Gastroesophageal sphincter (tissue), 4 donors: ENCODE measurements at regions not wholly inside any gene's neighbourhood (a gene's known extent, or its start where the extent isn't known, plus 50 kb on each side); places are given as distances from the start of the nearest gene placed in this dataset.

ENCODE experiments used
- ATAC-seq: fragments of 150-250 bp; one replicate; pipeline ENCODE4 v1.9.1; 2016; ENCODE audit warnings: mild to moderate bottlenecking, moderate library complexity
- H3K27ac ChIP-seq, 4 donors: fragments of 200-600 bp; sonication (generic) in 3 of 4; 1 replicate in 3 of 4; 2 replicates in 1 of 4; pipeline ENCODE4 v1.5.1; 2016 to 2019
- H3K27me3 ChIP-seq: fragments of 200-600 bp; sonication (generic); one replicate; pipeline ENCODE4 v1.5.1; 2019
- H3K36me3 ChIP-seq, 2 donors: fragments of 200-600 bp; sonication (generic); one replicate each; pipeline ENCODE4 v1.5.1; 2019; ENCODE audit warnings: control low read depth in 1 of 2
- H3K4me1 ChIP-seq, 3 donors: fragments of 200-600 bp; sonication (generic); 1 replicate in 2 of 3; 2 replicates in 1 of 3; pipeline ENCODE4 v1.5.1; 2016 to 2019; ENCODE audit warnings: control low read depth in 2 of 3
- H3K4me3 ChIP-seq, 2 donors: fragments of 200-600 bp; sonication (generic); one replicate each; pipeline ENCODE4 v1.5.1; 2019; ENCODE audit warnings: mild to moderate bottlenecking in 1 of 2, moderate library complexity in 1 of 2
- H3K9me3 ChIP-seq, 3 donors: fragments of 200-600 bp; sonication (generic); one replicate each; pipeline ENCODE4 v1.5.1; 2017 to 2019; ENCODE audit warnings: control low read depth in 2 of 3
- CTCF ChIP-seq, 4 experiments: fragments of 200-600 bp in 2 of 4; fragments of 450-650 bp in 2 of 4; sonication (generic) in 1 of 4; IDR thresholded peaks; one replicate each; pipeline ENCODE4 v1.5.1; 2017 to 2019; ENCODE audit warnings: antibody characterized with exemption in 4 of 4, mild to moderate bottlenecking in 2 of 4, moderate library complexity in 2 of 4
- EP300 ChIP-seq: sonication (generic); formaldehyde crosslinking; IDR thresholded peaks from one replicate; pipeline ENCODE4 v1.6.1; 2017; ENCODE audit warnings: antibody characterized with exemption, mild to moderate bottlenecking
- POLR2A ChIP-seq, 2 donors: fragments of 450-650 bp; IDR thresholded peaks; one replicate each; pipeline ENCODE4 v1.6.1; 2017; ENCODE audit warnings: antibody characterized with exemption in 2 of 2, mild to moderate bottlenecking in 2 of 2, moderate library complexity in 1 of 2
- POLR2AphosphoS5 ChIP-seq: sonication (generic); formaldehyde crosslinking; IDR thresholded peaks from one replicate; pipeline ENCODE4 v1.6.1; 2017; ENCODE audit warnings: antibody characterized with exemption
- WGBS, 2 donors: methylation state at CpG; one replicate each; pipeline ENCODE4 v1.1.5; 2018; ENCODE audit warnings: low coverage in 1 of 2; 5-methylcytosine and 5-hydroxymethylcytosine counted together

- H3K4me1 ChIP-seq, result no peaks in the 10 kb centered on the region
- no peak overlapping the region for H3K27ac ChIP-seq
- WGBS, 2 donors, result 87 to 96% methylated on average over 2 of the region's 2 CpGs
- H3K27me3 ChIP-seq, result no peaks in the 10 kb centered on the region
- H3K36me3 ChIP-seq, result no peaks in the 10 kb centered on the region
- ATAC-seq, result no peak
- TF ChIP-seq CTCF (IDR thresholded peaks at IDR 0.05), result no peak
- H3K9me3 ChIP-seq, result no peaks in the 10 kb centered on the region
- H3K4me3 ChIP-seq, result no peak overlapping the region
Observed at GRCh38 chr7:17229228-17229627, 69.2 kb upstream of the AHR start.

DNA sequence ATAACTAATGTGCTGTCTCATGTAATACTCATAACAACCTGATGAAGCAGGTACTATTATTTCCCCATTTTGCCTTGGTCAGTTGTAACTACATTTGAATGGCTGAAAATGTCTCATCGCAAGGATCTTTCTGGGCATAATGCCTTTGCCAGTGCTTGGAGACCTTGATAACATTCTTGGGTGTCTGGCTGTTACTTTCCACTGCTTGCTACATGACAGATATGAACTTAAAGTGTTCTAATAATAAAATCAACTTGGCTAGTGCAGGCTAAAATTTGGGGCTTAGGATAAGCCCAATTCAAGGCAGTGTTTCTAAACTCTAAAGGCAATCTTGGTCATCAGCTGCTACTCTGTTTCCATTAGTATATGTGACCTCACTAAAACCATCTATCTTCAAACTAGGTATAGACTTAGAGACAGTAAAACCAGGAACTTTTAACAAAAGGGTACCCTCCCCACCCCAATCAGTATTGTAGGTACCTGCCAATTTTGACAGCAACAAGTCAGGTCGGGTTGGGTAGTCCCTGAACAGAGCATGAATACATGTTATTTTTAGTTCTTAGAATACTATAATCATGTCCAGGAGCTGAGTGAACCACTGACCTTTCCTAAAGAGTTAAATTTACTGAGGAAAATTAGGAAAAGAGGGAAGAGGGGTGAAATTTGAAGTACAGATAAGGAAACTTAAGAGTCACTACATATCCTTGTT is 68.2 kb upstream of the AHR start:
- TF ChIP-seq CTCF (IDR thresholded peaks at IDR 0.05), result no peak
- no peak for TF ChIP-seq POLR2A (IDR thresholded peaks at IDR 0.05)
- TF ChIP-seq POLR2AphosphoS5, result no peak
- no peak for TF ChIP-seq EP300
- H3K27me3 ChIP-seq, result no peaks in the 10 kb centered on the region
- ATAC-seq, result no peak
- no peak overlapping the region for H3K4me3 ChIP-seq
- H3K36me3 ChIP-seq, result no peaks in the 10 kb centered on the region
- 57 to 88% methylated on average over 2 of the region's 2 CpGs for WGBS, 2 donors
- no peaks in the 10 kb centered on the region for H3K4me1 ChIP-seq
- H3K27ac ChIP-seq, result no peak overlapping the region
- no peaks in the 10 kb centered on the region for H3K9me3 ChIP-seq

- Histone ChIP-seq H3K27me3 (no peaks in the 10 kb centered on the region), H3K4me3 (no peak overlapping the region), H3K4me1 (no peaks in the 10 kb centered on the region), H3K9me3 (no peaks in the 10 kb centered on the region), H3K27ac (peak overlapping the region in 2 of 4 donors; percentile 29 to 50), H3K36me3 (no peaks in the 10 kb centered on the region)
- no peak for ATAC-seq
- 62 to 63% methylated on average over 2 of the region's 2 CpGs for WGBS, 2 donors
- TF ChIP-seq POLR2AphosphoS5, result no peak
- no peak for TF ChIP-seq CTCF (IDR thresholded peaks at IDR 0.05)
- TF ChIP-seq POLR2A (IDR thresholded peaks at IDR 0.05), result no peak
- no peak for TF ChIP-seq EP300
Observed at GRCh38 chr7:17233603-17234002, 64.8 kb upstream of the AHR start.

GRCh38 chr7:17234030-17234397 is 64.4 kb upstream of the AHR start:
- H3K27me3 ChIP-seq, result no peaks in the 10 kb centered on the region
- ATAC-seq, result no peak
- H3K4me1 ChIP-seq, result no peaks in the 10 kb centered on the region
- peak overlapping the region in 2 of 4 donors; percentile 29 to 50 for H3K27ac ChIP-seq
- no peak overlapping the region for H3K4me3 ChIP-seq
- H3K9me3 ChIP-seq, result no peaks in the 10 kb centered on the region
- no peaks in the 10 kb centered on the region for H3K36me3 ChIP-seq
- 83% methylated on average over 2 of the region's 2 CpGs; no CpG with 5 or more reads in 1 of the 2 donors for WGBS, 2 donors
- TF ChIP-seq CTCF (IDR thresholded peaks at IDR 0.05), result no peak
- TF ChIP-seq POLR2A (IDR thresholded peaks at IDR 0.05), result no peak
- TF ChIP-seq EP300, result no peak
- no peak for TF ChIP-seq POLR2AphosphoS5

GRCh38 chr7:17234398-17235031 is 63.9 kb upstream of the AHR start:
- peak; percentile 86 for ATAC-seq
- Histone ChIP-seq H3K36me3 (no peaks in the 10 kb centered on the region), H3K4me3 (no peak overlapping the region), H3K9me3 (no peaks in the 10 kb centered on the region), H3K4me1 (no peaks in the 10 kb centered on the region), H3K27me3 (no peaks in the 10 kb centered on the region), H3K27ac (peak overlapping the region in 2 of 4 donors; percentile 44 to 50)
- WGBS, 2 donors, result 50 to 57% methylated on average over 10 of the region's 10 CpGs
- no peak for TF ChIP-seq CTCF (IDR thresholded peaks at IDR 0.05)
- TF ChIP-seq POLR2AphosphoS5, result no peak
- no peak for TF ChIP-seq POLR2A (IDR thresholded peaks at IDR 0.05)
- TF ChIP-seq EP300, result no peak
